ENCODE measurements at regions not wholly inside any gene's neighbourhood (a gene's known extent, or its start where the extent isn't known, plus 50 kb on each side); places are given as distances from the start of the nearest gene placed in this dataset.
"Not testable (repeated sequence)": the region's sequence is repeated elsewhere in the genome, so short reads cannot be mapped to it uniquely, and the experiment has no call there.

- DNase-seq (ENCODE audit: low spot score) = no peak
Observed at GRCh38 chr4:29073571-29073970, 1646.6 kb upstream of the PCDH7 start.

GRCh38 chr4:29075366-29075765 is 1644.8 kb upstream of the PCDH7 start:
- no peak for DNase-seq (ENCODE audit: low spot score)

- no peak for DNase-seq (ENCODE audit: low spot score)
Observed at GRCh38 chr4:29079260-29079659, 1640.9 kb upstream of the PCDH7 start.

- peak; percentile 1 for DNase-seq (ENCODE audit: low spot score)
Observed at GRCh38 chr4:29081234-29081955, 1638.8 kb upstream of the PCDH7 start.

- DNase-seq (ENCODE audit: low spot score) = no peak
Observed at GRCh38 chr4:29082684-29083083, 1637.5 kb upstream of the PCDH7 start.

- DNase-seq (ENCODE audit: low spot score) = no peak
Observed at GRCh38 chr4:29085748-29086147, 1634.4 kb upstream of the PCDH7 start.

GRCh38 chr4:29104694-29105093 is 1615.5 kb upstream of the PCDH7 start:
- no peak for DNase-seq (ENCODE audit: low spot score)

- no peak for DNase-seq (ENCODE audit: low spot score)
Observed at GRCh38 chr4:29113960-29114359, 1606.2 kb upstream of the PCDH7 start.

- DNase-seq (ENCODE audit: low spot score) = not testable (repeated sequence)
Observed at GRCh38 chr4:29117231-29117722, 1602.9 kb upstream of the PCDH7 start.

- no peak for DNase-seq (ENCODE audit: low spot score)
Observed at GRCh38 chr4:29121586-29121985, 1598.6 kb upstream of the PCDH7 start.

GRCh38 chr4:29128810-29129209 is 1591.4 kb upstream of the PCDH7 start:
- DNase-seq (ENCODE audit: low spot score) = no peak

- DNase-seq (ENCODE audit: low spot score) = no peak
Observed at GRCh38 chr4:29131304-29131703, 1588.9 kb upstream of the PCDH7 start.

GRCh38 chr4:29142708-29143107 is 1577.5 kb upstream of the PCDH7 start:
- no peak for DNase-seq (ENCODE audit: low spot score)

GRCh38 chr4:29151584-29151983 is 1568.6 kb upstream of the PCDH7 start:
- DNase-seq (ENCODE audit: low spot score) = no peak

GRCh38 chr4:29153642-29154041 is 1566.5 kb upstream of the PCDH7 start:
- no peak for DNase-seq (ENCODE audit: low spot score)

GRCh38 chr4:29175291-29175690 is 1544.9 kb upstream of the PCDH7 start:
- DNase-seq (ENCODE audit: low spot score) = no peak

GRCh38 chr4:29199025-29199424 is 1521.1 kb upstream of the PCDH7 start:
- DNase-seq (ENCODE audit: low spot score) = no peak

GRCh38 chr4:29199485-29199884 is 1520.7 kb upstream of the PCDH7 start:
- no peak for DNase-seq (ENCODE audit: low spot score)

GRCh38 chr4:29213020-29213419 is 1507.1 kb upstream of the PCDH7 start:
- no peak for DNase-seq (ENCODE audit: low spot score)

- DNase-seq (ENCODE audit: low spot score) = no peak
Observed at GRCh38 chr4:29220761-29221160, 1499.4 kb upstream of the PCDH7 start.

GRCh38 chr4:29224911-29225310 is 1495.3 kb upstream of the PCDH7 start:
- DNase-seq (ENCODE audit: low spot score) = no peak

- no peak for DNase-seq (ENCODE audit: low spot score)
Observed at GRCh38 chr4:29240641-29241040, 1479.5 kb upstream of the PCDH7 start.

- no peak for DNase-seq (ENCODE audit: low spot score)
Observed at GRCh38 chr4:29243054-29243453, 1477.1 kb upstream of the PCDH7 start.

- no peak for DNase-seq (ENCODE audit: low spot score)
Observed at GRCh38 chr4:29243851-29244250, 1476.3 kb upstream of the PCDH7 start.

All from SK-N-DZ (cell line).